GM12878 (cell line): ENCODE measurements at regions not wholly inside any gene's neighbourhood (a gene's known extent, or its start where the extent isn't known, plus 50 kb on each side); places are given as distances from the start of the nearest gene placed in this dataset.

ENCODE experiments used
- ATAC-seq: fragments of 200-7000 bp; cut with Tn5 transposase; 3 replicates; pipeline ENCODE4 v1.9.1; 2020; ENCODE audit warnings: mild to moderate bottlenecking, moderate library complexity
- BruUV-seq: library from RNA; stranded (reverse); fragments of 400-500 nt; replicated peaks from 2 replicates; lab custom pipeline; 2021; lab: Mats Ljungman, UMichigan
- CTCF ChIA-PET: fragments of 300-600 bp; sonication (Branson Sonifier 250); formaldehyde crosslinking; extraction: SDS; loops from one replicate; lab custom pipeline; 2021; ENCODE audit warnings: inconsistent platforms; lab: Yijun Ruan, JAX
- POLR2A ChIA-PET: fragments of 350-600 bp; formaldehyde crosslinking; extraction: SDS; loops from one replicate; lab custom pipeline; 2021; ENCODE audit warnings: inconsistent platforms; lab: Charles Lee
- RAD21 ChIA-PET: fragments of 300-600 bp; sonication (Branson Sonifier 250); formaldehyde crosslinking; loops from one replicate; lab custom pipeline; 2023; ENCODE audit warnings: antibody characterized with exemption; ENCODE audit not compliant: unreplicated experiment; lab: Charles Lee
- SMC1A ChIA-PET: fragments of 300-600 bp; sonication (Branson Sonifier 250); formaldehyde crosslinking; loops from one replicate; lab custom pipeline; 2023; ENCODE audit not compliant: unreplicated experiment, uncharacterized antibody; lab: Charles Lee
- DNase-seq: peaks from one replicate; pipeline ENCODE4 v3.0.0-alpha.2; 2011; ENCODE audit warnings: low read depth, low spot score
- FAIRE-seq: peaks from 3 replicates; lab custom pipeline; 2011; peaks lifted over from hg19 to GRCh38; lab: Jason Lieb, UNC
- H2AFZ ChIP-seq: 2 replicates; pipeline ENCODE4 v1.6.0; 2011; ENCODE audit warnings: low read depth, low read length, control low read depth; ENCODE audit not compliant: control insufficient read depth
- H3K27ac ChIP-seq: 2 replicates; pipeline ENCODE4 v1.5.1; 2011; ENCODE audit warnings: control low read depth; ENCODE audit not compliant: control insufficient read depth, insufficient read depth
- H3K27me3 ChIP-seq, 2 experiments: replicated peaks in 1 of 2; 2 replicates each; pipeline versions ENCODE4 v1.6.0 to v1.6.1; 2011; ENCODE audit warnings: low read length in 1 of 2; ENCODE audit not compliant: control insufficient read depth in 2 of 2, insufficient read depth in 2 of 2
- H3K36me3 ChIP-seq, 2 experiments: 2 replicates each; pipeline ENCODE4 v1.5.1; 2011; ENCODE audit warnings: low read length in 1 of 2; ENCODE audit not compliant: control insufficient read depth in 2 of 2, insufficient read depth in 2 of 2
- H3K4me1 ChIP-seq: 2 replicates; pipeline ENCODE4 v1.6.1; 2011; ENCODE audit warnings: mild to moderate bottlenecking, low read length, moderate library complexity, mixed read lengths; ENCODE audit not compliant: control insufficient read depth, insufficient read depth
- H3K4me2 ChIP-seq: 2 replicates; pipeline ENCODE4 v1.6.0; 2011; ENCODE audit warnings: control low read depth; ENCODE audit not compliant: control insufficient read depth, insufficient read depth
- H3K4me3 ChIP-seq: fragments of 200-600 bp; sonication (generic); 2 replicates; pipeline ENCODE4 v1.5.1; 2016
- H3K79me2 ChIP-seq: 2 replicates; pipeline ENCODE4 v1.6.0; 2011; ENCODE audit warnings: low read length; ENCODE audit not compliant: control insufficient read depth, insufficient read depth
- H3K9ac ChIP-seq: 2 replicates; pipeline ENCODE4 v1.8.0; 2011; ENCODE audit warnings: low read length, control low read depth, mixed read lengths; ENCODE audit not compliant: control insufficient read depth, insufficient read depth
- H3K9me3 ChIP-seq: replicated peaks from 3 replicates; pipeline ENCODE4 v1.5.1; 2011; ENCODE audit warnings: mild to moderate bottlenecking, low read length; ENCODE audit not compliant: control insufficient read depth, insufficient read depth
- H4K20me1 ChIP-seq: 2 replicates; pipeline ENCODE4 v1.6.0; 2011; ENCODE audit not compliant: control insufficient read depth, insufficient read depth
- BCL11A ChIP-seq: IDR thresholded peaks from 2 replicates; pipeline ENCODE4 v1.6.1; 2011; ENCODE audit warnings: low read depth, low read length
- CHD4 ChIP-seq: fragments of 200-600 bp; sonication (generic); IDR thresholded peaks from 2 replicates; pipeline ENCODE4 v1.6.1; 2016; ENCODE audit warnings: mild to moderate bottlenecking
- CREB1 ChIP-seq: IDR thresholded peaks from 2 replicates; pipeline ENCODE4 v1.6.1; 2012; ENCODE audit warnings: low read depth, mild to moderate bottlenecking, inconsistent platforms
- CREM ChIP-seq: IDR thresholded peaks from 2 replicates; pipeline ENCODE4 v1.6.1; 2014; ENCODE audit warnings: antibody characterized with exemption, low read depth
- ETV6 ChIP-seq, 2 experiments: fragments of 450-650 bp in 1 of 2; IDR thresholded peaks in 1 of 2; conservative IDR thresholded peaks in 1 of 2; 2 replicates each; pipeline ENCODE4 v1.6.1; 2014; ENCODE audit warnings: antibody characterized with exemption in 1 of 2, borderline replicate concordance in 1 of 2, low read depth in 1 of 2, mild to moderate bottlenecking in 1 of 2, moderate library complexity in 1 of 2
- EZH2 ChIP-seq: IDR thresholded peaks from 2 replicates; pipeline ENCODE4 v1.6.1; 2012; ENCODE audit warnings: low read depth, mild to moderate bottlenecking, control low read depth, inconsistent platforms, low read length, borderline replicate concordance; ENCODE audit not compliant: control insufficient read depth
- HDAC2 ChIP-seq: fragments of 200-600 bp; sonication (generic); IDR thresholded peaks from 2 replicates; pipeline ENCODE4 v1.6.1; 2017
- JUNB ChIP-seq: IDR thresholded peaks from 2 replicates; pipeline ENCODE4 v1.6.1; 2016; ENCODE audit warnings: antibody characterized with exemption, mild to moderate bottlenecking
- MYB ChIP-seq: fragments of 150-350 bp; IDR thresholded peaks from 2 replicates; pipeline ENCODE4 v1.6.1; 2014; ENCODE audit warnings: mild to moderate bottlenecking, low read depth, low read length, borderline replicate concordance
- NFYB ChIP-seq: IDR thresholded peaks from 2 replicates; pipeline ENCODE4 v1.6.1; 2011; ENCODE audit warnings: low read depth, mild to moderate bottlenecking, low read length, improper control_type of control experiment, moderate library complexity; ENCODE audit not compliant: insufficient read depth
- STAT3 ChIP-seq: IDR thresholded peaks from 2 replicates; pipeline ENCODE4 v1.6.1; 2011; ENCODE audit warnings: low read depth, low read length, improper control_type of control experiment
- TARDBP ChIP-seq: IDR thresholded peaks from 2 replicates; pipeline ENCODE4 v1.6.1; 2016; ENCODE audit warnings: borderline replicate concordance
- ZNF274 ChIP-seq: IDR thresholded peaks from one replicate; pipeline ENCODE4 v1.8.0; 2011; ENCODE audit not compliant: insufficient read length, insufficient read depth
- WGBS: methylation state at CpG from one replicate; pipeline ENCODE4 v1.1.6; 2016; ENCODE audit warnings: low lambda C conversion rate; ENCODE audit not compliant: insufficient replicate concordance, insufficient coverage; ENCODE audit errors: missing lambda C conversion rate; 5-methylcytosine and 5-hydroxymethylcytosine counted together
- in situ Hi-C: fragments of 300-500 bp; cut with MboI; formaldehyde crosslinking; loops from 9 replicates; pipeline ENCODE4 v1.14.3; 2018; ENCODE audit warnings: mixed read lengths
- intact Hi-C: fragments of 100-400 bp; cut with micrococcal nuclease; formaldehyde crosslinking; loops from one replicate; pipeline ENCODE4 v1.14.2; 2022; ENCODE audit not compliant: unreplicated experiment
- TF ChIP-seq, protein P1 (sequence below): IDR thresholded peaks from 2 replicates; pipeline ENCODE4 v1.6.1; 2012; ENCODE audit warnings: mild to moderate bottlenecking, low read depth, low read length
- TF ChIP-seq, protein P2 (sequence below): fragments of 450-650 bp; IDR thresholded peaks from 2 replicates; pipeline ENCODE4 v1.6.1; 2017; ENCODE audit warnings: mild to moderate bottlenecking, moderate library complexity
- TF ChIP-seq, protein P3 (sequence below): fragments of 450-650 bp; IDR thresholded peaks from 2 replicates; pipeline ENCODE4 v1.6.1; 2018; ENCODE audit warnings: mild to moderate bottlenecking, low read depth, moderate library complexity; ENCODE audit not compliant: partially characterized antibody

- BruUV-seq, result no TSS peak
- ChIA-PET CTCF (no interaction called here), RAD21 (no interaction called here), POLR2A (no interaction called here), SMC1A (no interaction called here)
- H3K27me3 ChIP-seq, result no peaks in the 10 kb centered on the region
- no peaks in the 10 kb centered on the region for H3K79me2 ChIP-seq
- no peak overlapping the region for H3K9ac ChIP-seq
- no peaks in the 10 kb centered on the region; the same call in 2 of the 3 replicates for H3K9me3 ChIP-seq
- DNase-seq (no peak), FAIRE-seq (no peak), ATAC-seq (no peak)
- intact Hi-C loops (no loop called here), in situ Hi-C loops (no loop called here)
- no peak overlapping the region for H3K4me2 ChIP-seq
- H2AFZ ChIP-seq, result no peak overlapping the region
- H3K36me3 ChIP-seq, result no peaks in the 10 kb centered on the region
- WGBS, result 38% methylated on average over 7 of the region's 7 CpGs
- H3K4me3 ChIP-seq, result no peak overlapping the region
- H4K20me1 ChIP-seq, result no peaks in the 10 kb centered on the region
- no peaks in the 10 kb centered on the region for H3K4me1 ChIP-seq
- H3K27ac ChIP-seq, result no peak overlapping the region
- TF ChIP-seq NFYB (no peak), EZH2 (no peak), BCL11A (no peak), MYB (no peak), CREB1 (no peak), CHD4 (no peak), HDAC2 (no peak), CREM (no peak), STAT3 (no peak), JUNB (no peak), TARDBP (no peak), ETV6 (conservative IDR thresholded peaks at IDR 0.05 in 1 of 2, IDR thresholded peaks at IDR 0.05 in 1 of 2; ENCODE audit: borderline replicate concordance in 1 of 2, low read depth in 1 of 2) (no peak), ZNF274 (no peak)
- TF ChIP-seq, protein P1, sequence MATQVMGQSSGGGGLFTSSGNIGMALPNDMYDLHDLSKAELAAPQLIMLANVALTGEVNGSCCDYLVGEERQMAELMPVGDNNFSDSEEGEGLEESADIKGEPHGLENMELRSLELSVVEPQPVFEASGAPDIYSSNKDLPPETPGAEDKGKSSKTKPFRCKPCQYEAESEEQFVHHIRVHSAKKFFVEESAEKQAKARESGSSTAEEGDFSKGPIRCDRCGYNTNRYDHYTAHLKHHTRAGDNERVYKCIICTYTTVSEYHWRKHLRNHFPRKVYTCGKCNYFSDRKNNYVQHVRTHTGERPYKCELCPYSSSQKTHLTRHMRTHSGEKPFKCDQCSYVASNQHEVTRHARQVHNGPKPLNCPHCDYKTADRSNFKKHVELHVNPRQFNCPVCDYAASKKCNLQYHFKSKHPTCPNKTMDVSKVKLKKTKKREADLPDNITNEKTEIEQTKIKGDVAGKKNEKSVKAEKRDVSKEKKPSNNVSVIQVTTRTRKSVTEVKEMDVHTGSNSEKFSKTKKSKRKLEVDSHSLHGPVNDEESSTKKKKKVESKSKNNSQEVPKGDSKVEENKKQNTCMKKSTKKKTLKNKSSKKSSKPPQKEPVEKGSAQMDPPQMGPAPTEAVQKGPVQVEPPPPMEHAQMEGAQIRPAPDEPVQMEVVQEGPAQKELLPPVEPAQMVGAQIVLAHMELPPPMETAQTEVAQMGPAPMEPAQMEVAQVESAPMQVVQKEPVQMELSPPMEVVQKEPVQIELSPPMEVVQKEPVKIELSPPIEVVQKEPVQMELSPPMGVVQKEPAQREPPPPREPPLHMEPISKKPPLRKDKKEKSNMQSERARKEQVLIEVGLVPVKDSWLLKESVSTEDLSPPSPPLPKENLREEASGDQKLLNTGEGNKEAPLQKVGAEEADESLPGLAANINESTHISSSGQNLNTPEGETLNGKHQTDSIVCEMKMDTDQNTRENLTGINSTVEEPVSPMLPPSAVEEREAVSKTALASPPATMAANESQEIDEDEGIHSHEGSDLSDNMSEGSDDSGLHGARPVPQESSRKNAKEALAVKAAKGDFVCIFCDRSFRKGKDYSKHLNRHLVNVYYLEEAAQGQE, result no peak
- TF ChIP-seq, protein P2, sequence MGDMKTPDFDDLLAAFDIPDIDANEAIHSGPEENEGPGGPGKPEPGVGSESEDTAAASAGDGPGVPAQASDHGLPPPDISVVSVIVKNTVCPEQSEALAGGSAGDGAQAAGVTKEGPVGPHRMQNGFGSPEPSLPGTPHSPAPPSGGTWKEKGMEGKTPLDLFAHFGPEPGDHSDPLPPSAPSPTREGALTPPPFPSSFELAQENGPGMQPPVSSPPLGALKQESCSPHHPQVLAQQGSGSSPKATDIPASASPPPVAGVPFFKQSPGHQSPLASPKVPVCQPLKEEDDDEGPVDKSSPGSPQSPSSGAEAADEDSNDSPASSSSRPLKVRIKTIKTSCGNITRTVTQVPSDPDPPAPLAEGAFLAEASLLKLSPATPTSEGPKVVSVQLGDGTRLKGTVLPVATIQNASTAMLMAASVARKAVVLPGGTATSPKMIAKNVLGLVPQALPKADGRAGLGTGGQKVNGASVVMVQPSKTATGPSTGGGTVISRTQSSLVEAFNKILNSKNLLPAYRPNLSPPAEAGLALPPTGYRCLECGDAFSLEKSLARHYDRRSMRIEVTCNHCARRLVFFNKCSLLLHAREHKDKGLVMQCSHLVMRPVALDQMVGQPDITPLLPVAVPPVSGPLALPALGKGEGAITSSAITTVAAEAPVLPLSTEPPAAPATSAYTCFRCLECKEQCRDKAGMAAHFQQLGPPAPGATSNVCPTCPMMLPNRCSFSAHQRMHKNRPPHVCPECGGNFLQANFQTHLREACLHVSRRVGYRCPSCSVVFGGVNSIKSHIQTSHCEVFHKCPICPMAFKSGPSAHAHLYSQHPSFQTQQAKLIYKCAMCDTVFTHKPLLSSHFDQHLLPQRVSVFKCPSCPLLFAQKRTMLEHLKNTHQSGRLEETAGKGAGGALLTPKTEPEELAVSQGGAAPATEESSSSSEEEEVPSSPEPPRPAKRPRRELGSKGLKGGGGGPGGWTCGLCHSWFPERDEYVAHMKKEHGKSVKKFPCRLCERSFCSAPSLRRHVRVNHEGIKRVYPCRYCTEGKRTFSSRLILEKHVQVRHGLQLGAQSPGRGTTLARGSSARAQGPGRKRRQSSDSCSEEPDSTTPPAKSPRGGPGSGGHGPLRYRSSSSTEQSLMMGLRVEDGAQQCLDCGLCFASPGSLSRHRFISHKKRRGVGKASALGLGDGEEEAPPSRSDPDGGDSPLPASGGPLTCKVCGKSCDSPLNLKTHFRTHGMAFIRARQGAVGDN, result no peak
- TF ChIP-seq, protein P3, sequence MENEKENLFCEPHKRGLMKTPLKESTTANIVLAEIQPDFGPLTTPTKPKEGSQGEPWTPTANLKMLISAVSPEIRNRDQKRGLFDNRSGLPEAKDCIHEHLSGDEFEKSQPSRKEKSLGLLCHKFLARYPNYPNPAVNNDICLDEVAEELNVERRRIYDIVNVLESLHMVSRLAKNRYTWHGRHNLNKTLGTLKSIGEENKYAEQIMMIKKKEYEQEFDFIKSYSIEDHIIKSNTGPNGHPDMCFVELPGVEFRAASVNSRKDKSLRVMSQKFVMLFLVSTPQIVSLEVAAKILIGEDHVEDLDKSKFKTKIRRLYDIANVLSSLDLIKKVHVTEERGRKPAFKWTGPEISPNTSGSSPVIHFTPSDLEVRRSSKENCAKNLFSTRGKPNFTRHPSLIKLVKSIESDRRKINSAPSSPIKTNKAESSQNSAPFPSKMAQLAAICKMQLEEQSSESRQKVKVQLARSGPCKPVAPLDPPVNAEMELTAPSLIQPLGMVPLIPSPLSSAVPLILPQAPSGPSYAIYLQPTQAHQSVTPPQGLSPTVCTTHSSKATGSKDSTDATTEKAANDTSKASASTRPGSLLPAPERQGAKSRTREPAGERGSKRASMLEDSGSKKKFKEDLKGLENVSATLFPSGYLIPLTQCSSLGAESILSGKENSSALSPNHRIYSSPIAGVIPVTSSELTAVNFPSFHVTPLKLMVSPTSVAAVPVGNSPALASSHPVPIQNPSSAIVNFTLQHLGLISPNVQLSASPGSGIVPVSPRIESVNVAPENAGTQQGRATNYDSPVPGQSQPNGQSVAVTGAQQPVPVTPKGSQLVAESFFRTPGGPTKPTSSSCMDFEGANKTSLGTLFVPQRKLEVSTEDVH, result no peak
Measured at GRCh38 chr17:13776027-13776551, 174.4 kb upstream of the HS3ST3A1 start.
